Urinary bladder (tissue), 3 donors: ENCODE measurements at regions not wholly inside any gene's neighbourhood (a gene's known extent, or its start where the extent isn't known, plus 50 kb on each side); places are given as distances from the start of the nearest gene placed in this dataset.

ENCODE experiments used
- DNase-seq: peaks from one replicate; pipeline ENCODE4 v3.0.0-alpha.2; 2015; ENCODE audit errors: extremely low spot score
- H3K27ac ChIP-seq: one replicate; pipeline ENCODE4 v1.5.1; 2013; ENCODE audit warnings: low read depth, mild to moderate bottlenecking, moderate library complexity
- H3K36me3 ChIP-seq: one replicate; pipeline ENCODE4 v1.6.1; 2013; ENCODE audit warnings: mild to moderate bottlenecking, moderate library complexity; ENCODE audit not compliant: insufficient read depth
- H3K4me1 ChIP-seq: one replicate; pipeline ENCODE4 v1.6.1; 2013; ENCODE audit warnings: mild to moderate bottlenecking, moderate library complexity; ENCODE audit not compliant: insufficient read depth
- H3K4me3 ChIP-seq: one replicate; pipeline ENCODE4 v1.5.1; 2013; ENCODE audit warnings: low read depth, low read length
- WGBS: extraction: QIAGEN DNeasy Blood & Tissue Kit; methylation state at CpG from one replicate; pipeline ENCODE4 v1.1.7; 2013; 5-methylcytosine and 5-hydroxymethylcytosine counted together
- donor health status: healthy with polysubstance abuse.
- donor health status: healthy.

DNA sequence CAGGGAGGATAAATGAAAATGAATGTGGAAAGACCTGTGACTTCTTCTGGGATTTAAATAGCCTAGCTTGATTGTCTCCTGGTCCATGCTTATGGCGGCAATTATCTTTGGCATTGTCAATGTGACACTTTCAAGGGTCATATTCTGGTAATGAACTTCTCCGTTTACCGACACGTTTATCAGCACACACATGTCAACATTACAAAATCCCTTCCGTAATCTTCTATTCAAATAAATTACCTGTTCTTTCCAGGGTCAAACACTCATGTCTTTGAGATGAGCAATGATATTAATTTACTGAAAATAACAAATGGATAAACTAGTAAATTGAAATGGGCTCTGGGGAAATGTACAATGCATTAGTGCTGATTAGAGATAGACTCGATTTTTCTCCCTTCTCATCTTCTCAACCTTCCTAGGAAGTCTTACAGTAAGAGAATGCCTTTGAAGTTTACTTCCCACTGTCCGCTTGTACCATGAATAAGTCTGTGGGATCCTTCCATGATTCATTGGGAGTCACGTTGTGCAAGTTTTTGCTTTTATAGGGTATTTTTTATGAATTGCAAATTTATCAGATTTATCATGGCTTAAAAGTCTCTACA lies 646.3 kb upstream of the LRATD1 start:
- WGBS = 67% methylated on average over 8 of the region's 8 CpGs
- H3K4me3 ChIP-seq = no peak overlapping the region
- no peaks in the 10 kb centered on the region for H3K4me1 ChIP-seq
- H3K27ac ChIP-seq = no peak overlapping the region
- no peak for DNase-seq
- H3K36me3 ChIP-seq = no peaks in the 10 kb centered on the region

DNA sequence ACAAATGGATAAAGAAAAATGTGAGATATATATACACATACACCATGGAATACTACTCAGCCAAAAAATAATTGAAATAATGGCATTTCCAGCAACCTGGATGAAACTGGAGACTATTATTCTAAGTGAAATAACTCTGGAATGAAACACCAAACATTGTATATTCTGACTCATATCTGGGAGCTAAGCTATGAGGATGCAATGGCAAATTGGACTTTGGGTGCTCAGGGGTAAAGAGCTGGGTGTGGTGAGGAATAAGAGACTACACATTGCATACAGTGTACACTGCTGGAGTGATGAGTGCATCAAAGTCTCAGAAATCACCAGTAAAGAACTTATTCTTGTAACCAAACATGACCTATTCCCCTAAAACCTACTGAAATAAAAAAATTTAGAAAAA lies 636.0 kb upstream of the LRATD1 start:
- H3K36me3 ChIP-seq = no peaks in the 10 kb centered on the region
- H3K4me3 ChIP-seq = no peak overlapping the region
- no peaks in the 10 kb centered on the region for H3K4me1 ChIP-seq
- H3K27ac ChIP-seq = no peak overlapping the region
- DNase-seq = no peak

DNA sequence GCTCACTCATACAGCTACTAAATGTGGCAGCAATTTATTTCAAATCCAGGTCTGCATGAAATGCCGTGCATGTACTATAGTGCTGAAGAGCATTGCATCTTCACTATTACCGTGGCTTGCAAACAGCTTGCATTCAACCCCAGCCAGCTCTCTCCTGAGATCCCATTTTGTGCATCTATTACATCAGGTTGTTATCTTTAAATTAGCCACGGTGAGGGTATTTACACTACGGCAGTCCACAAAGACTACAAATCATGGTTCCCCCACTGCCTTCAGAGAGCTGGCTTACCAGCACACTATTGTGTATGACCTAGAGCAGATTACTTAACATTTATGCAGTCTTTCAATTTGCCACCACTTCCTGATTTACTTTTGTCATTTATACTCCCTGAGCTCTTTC lies 621.3 kb upstream of the LRATD1 start:
- WGBS = 80% methylated on average over 4 of the region's 4 CpGs
- Histone ChIP-seq H3K27ac (no peak overlapping the region), H3K4me3 (no peak overlapping the region), H3K4me1 (no peaks in the 10 kb centered on the region), H3K36me3 (no peaks in the 10 kb centered on the region)
- DNase-seq = no peak

DNA sequence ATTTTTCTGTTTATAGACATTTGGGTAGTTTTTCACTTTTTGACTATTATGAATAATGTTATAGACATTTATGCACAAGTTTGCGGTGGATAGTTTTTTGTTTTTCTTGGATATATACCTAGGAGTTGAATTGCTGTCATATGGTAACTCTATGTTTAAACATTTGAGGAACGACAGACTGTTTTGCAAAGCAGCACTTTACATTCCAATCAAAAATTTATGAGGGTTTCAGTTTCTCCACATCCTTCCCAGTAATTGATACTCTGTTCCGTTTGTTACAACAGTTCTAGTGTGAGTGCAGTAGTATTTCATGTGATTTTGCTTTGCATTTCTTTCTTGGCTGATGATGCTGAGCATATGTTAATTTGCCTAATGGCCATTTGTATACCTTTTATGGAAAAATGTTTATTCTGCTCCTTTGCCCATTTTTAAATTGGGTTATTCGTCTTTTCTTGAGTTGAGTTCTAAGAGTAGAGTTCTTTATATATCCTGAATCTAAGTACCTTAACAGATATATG lies 617.3 kb upstream of the LRATD1 start:
- DNase-seq = no peak
- Histone ChIP-seq H3K4me1 (no peaks in the 10 kb centered on the region), H3K36me3 (no peaks in the 10 kb centered on the region), H3K4me3 (no peak overlapping the region), H3K27ac (no peak overlapping the region)
- 54% methylated on average over 4 of the region's 4 CpGs for WGBS

DNA sequence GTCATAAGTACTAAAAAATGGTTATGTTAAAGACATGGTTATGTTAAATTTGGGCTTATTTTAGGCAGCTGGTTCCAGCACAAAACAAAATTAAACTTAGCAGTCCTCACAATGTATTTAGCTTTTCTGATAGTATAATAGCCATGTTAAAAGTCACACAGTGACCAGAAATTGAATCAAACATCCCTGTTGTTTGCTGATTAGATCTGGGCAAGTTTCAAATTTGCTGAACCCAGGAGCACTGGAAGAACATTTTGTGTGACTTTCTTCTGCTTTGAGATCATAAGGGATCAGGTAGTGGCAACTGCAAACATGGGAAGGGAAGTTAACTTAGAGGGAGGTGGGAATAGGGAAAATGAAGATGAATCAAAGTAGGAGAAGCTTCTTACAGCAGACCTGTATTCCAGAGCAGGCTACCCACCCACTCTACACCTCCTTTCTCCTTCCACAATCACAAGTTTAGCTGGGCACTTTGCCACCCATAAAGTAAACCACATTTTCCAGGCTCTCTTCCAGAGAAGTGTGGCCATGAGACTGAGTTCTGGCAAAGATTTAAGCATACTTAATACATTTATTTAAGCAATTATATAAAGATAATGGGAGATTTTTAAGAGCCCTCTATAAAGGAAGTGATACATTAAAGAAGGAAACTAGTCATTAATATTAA lies 616.1 kb upstream of the LRATD1 start:
- DNase-seq = no peak
- H3K27ac ChIP-seq = no peak overlapping the region
- no peaks in the 10 kb centered on the region for H3K36me3 ChIP-seq
- no peak overlapping the region for H3K4me3 ChIP-seq
- no peaks in the 10 kb centered on the region for H3K4me1 ChIP-seq

DNA sequence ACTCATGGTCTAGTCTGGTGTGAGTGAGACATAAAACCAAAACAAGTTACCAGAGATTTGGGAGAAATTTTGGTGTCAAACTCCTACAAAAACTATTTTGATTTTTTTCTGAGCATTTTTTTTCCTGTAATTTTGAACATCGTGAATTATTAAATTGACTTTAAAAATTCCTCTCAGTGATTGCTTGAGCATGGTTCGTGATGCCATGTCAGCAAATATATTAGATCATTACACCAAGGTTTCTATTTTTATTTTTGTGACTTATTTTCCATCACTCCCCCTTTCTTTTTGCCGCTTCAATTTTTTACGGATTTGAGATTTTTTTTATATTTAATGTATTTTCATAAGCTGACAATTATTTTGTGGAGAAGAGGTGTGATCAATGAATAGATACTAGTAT lies 613.9 kb upstream of the LRATD1 start:
- no peaks in the 10 kb centered on the region for H3K4me1 ChIP-seq
- DNase-seq = no peak
- H3K27ac ChIP-seq = no peak overlapping the region
- 91% methylated on average over 4 of the region's 4 CpGs for WGBS
- H3K4me3 ChIP-seq = no peak overlapping the region
- no peaks in the 10 kb centered on the region for H3K36me3 ChIP-seq

DNA sequence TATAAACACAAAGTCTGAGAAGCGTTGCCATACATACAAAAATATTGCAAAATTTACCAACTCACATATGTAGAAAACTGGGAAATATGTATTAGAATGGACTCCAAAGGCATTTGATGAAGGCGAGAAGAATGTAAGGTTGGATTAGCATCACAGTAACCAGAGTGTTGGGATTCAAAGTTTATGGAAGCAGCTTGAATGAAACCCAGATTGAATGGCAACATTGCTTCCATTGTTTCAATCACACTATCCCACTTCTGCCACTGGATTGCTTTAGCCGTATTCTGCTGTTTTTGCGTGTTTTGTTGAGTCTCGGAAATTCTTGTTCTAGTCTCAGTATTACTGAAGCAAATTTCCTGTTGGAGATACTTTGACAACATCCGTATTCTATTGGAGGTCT lies 609.0 kb upstream of the LRATD1 start:
- 90% methylated on average over 6 of the region's 6 CpGs for WGBS
- H3K4me3 ChIP-seq = no peak overlapping the region
- H3K36me3 ChIP-seq = no peaks in the 10 kb centered on the region
- H3K4me1 ChIP-seq = no peaks in the 10 kb centered on the region
- H3K27ac ChIP-seq = no peak overlapping the region
- DNase-seq = no peak

DNA sequence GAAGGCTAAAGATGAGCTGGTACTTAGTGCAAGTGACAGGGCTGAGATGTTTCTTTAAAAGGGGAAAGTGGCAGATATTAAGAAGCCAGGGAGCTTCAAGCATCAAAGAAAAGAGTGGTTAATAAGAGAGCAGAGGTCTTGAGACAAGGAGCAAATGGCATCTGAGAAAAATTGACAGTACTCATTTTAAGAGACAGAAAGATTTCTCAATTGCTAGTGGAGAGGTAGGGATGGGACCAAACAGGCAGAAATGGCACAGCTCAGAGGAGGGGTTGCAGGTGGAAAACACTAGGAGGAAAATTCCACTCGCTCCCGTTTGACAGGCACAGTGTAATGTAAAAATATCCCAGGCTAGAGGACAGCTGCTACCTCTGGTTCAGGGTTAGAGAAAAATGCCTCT lies 593.4 kb upstream of the LRATD1 start:
- Histone ChIP-seq H3K4me3 (no peak overlapping the region), H3K27ac (no peak overlapping the region), H3K36me3 (no peaks in the 10 kb centered on the region), H3K4me1 (no peaks in the 10 kb centered on the region)
- 48% methylated on average over 2 of the region's 2 CpGs for WGBS
- no peak for DNase-seq

DNA sequence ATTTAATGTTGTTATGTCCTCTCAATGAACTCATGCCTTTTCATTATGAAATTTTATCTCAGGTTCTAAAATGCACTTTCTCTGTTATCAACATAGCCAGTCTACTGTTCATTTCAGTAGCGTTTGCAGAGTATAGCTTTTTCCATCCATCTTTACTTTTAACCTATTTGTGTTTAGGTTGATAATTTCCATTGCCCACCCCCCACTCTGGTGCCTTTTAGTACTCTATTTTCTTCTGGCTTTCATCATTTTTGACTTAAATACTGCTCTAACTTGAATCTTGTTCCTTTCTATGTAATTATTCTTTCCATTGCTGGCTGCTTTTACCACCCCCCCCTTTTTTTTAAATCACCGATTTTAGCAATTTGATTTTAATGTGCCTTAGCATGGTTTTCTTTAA lies 585.0 kb upstream of the LRATD1 start:
- Histone ChIP-seq H3K36me3 (no peaks in the 10 kb centered on the region), H3K4me1 (no peaks in the 10 kb centered on the region), H3K27ac (no peak overlapping the region), H3K4me3 (no peak overlapping the region)
- WGBS = 70% methylated on average over 2 of the region's 2 CpGs
- DNase-seq = no peak

DNA sequence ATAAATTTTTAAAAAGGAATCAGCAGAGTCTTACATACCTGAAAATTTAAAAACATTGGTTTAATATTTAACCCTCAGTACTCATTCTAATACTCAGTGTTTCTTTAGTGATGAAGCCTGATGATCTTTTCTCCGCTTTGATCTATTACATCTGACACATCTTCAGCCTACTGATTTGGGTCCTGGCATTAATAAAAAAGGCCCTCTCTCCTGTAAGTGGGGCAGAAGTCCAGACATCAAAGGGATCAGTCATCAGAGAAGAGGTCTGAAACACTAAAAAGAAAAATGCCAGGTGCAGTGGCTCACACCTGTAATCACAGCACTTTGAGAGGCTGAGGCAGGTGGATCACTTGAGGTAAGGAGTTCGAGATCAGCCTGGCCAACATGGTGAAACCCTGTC lies 581.1 kb upstream of the LRATD1 start:
- Histone ChIP-seq H3K4me3 (no peak overlapping the region), H3K36me3 (no peaks in the 10 kb centered on the region), H3K4me1 (no peaks in the 10 kb centered on the region), H3K27ac (no peak overlapping the region)
- WGBS = 86% methylated on average over 2 of the region's 2 CpGs
- no peak for DNase-seq

DNA sequence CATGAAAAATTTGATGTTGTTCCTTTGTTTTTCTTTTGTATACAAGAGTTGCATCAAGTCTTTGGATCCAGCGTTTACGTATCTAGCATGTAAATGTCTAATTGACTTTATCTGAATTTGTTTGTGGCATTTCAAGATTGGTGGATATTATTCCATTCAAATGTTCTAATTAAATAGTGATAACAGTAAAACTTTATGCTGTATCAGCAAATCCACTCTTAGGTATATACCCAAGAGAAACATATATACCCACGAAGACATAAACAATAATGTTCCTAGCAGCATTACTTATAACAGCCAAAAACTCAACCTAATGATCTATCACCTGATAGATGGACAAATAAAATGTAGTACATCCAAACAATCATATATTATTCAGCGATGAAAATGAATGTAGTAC lies 579.4 kb upstream of the LRATD1 start:
- WGBS = 91% methylated on average over 4 of the region's 4 CpGs
- no peak for DNase-seq
- H3K4me3 ChIP-seq = no peak overlapping the region
- no peaks in the 10 kb centered on the region for H3K4me1 ChIP-seq
- H3K36me3 ChIP-seq = no peaks in the 10 kb centered on the region
- no peak overlapping the region for H3K27ac ChIP-seq

DNA sequence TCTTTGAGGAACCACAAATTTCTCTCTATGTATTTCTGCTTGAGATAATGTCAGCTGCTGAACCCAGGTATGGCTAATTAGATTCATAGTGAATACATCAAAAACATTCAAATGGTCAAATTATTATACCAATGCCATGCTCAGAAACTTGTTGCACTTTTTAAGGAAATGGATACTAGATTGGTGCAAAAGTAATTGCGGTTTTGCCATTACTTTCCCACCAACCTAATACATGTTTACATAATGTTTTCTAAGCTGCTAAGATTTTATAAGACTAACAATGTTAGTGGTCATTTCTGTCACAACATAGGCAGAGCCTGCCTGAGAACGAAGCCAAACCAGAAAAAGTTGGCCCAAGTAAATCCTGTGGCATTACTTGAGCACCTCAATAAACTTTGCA lies 568.2 kb upstream of the LRATD1 start:
- Histone ChIP-seq H3K4me1 (no peaks in the 10 kb centered on the region), H3K36me3 (no peaks in the 10 kb centered on the region), H3K4me3 (no peak overlapping the region), H3K27ac (no peak overlapping the region)
- DNase-seq = no peak
- WGBS = 72% methylated on average over 2 of the region's 2 CpGs

DNA sequence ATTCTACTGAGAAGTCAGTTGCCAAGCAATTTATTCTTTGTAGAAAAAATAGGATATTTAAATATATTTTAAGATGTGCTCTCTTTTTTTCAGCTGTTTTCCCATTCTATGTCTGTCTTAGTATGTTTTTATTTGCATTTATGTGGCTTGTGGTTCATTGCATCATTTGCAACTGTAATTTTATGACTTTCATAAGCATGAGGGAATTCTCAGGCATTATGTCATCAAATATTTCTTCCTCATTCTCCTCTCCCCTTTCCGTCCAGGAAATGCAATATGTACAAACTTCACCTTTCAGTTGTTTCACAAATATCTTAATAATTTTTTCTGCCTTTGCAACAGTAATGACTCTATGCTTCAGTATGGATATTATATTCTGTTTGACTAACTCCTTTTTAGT lies 560.2 kb upstream of the LRATD1 start:
- no peak overlapping the region for H3K27ac ChIP-seq
- 58% methylated on average over 1 of the region's 1 CpG for WGBS
- no peak for DNase-seq
- H3K4me1 ChIP-seq = no peaks in the 10 kb centered on the region
- H3K4me3 ChIP-seq = no peak overlapping the region
- no peaks in the 10 kb centered on the region for H3K36me3 ChIP-seq

DNA sequence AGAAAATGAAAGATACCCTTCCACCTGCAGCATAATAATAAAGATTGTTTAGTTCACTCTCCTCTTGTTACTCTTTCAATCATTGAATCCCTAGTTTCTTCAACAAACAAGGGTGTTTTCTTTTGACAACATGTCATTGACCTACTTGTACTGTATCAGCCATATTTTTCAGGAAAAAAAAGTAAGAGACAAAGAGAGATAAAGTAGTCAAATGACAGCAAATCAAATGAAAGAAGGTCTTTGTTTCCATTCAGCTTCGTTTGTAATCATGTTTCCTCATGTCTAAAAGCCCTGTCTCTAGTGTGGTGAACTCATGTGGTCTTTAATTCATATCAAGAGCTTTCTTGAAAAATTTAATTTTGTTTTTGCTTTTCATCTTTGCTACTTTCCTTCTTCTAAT lies 557.8 kb upstream of the LRATD1 start:
- no peaks in the 10 kb centered on the region for H3K36me3 ChIP-seq
- H3K4me3 ChIP-seq = no peak overlapping the region
- no peak for DNase-seq
- no peaks in the 10 kb centered on the region for H3K4me1 ChIP-seq
- H3K27ac ChIP-seq = no peak overlapping the region
- 42% methylated on average over 1 of the region's 1 CpG for WGBS

DNA sequence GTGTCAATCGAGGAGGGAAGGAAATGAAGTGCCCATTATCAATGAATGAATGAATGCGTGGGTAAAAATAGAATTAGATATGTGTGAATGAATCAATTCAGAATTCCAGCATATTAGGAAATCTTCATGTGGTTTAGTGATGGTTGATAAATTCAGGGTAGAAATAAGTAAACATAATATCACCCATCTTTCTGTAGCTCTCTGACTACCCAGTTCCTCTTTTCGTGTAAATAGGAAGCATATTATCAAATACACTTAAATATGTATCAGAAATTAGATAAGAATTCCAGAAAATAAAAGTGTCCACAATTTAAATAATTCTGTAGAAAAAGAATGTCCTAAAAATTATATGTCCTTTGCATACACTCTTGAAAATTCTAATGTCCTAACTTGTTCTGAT lies 552.9 kb upstream of the LRATD1 start:
- WGBS = 80% methylated on average over 3 of the region's 3 CpGs
- Histone ChIP-seq H3K4me1 (no peaks in the 10 kb centered on the region), H3K36me3 (no peaks in the 10 kb centered on the region), H3K4me3 (no peak overlapping the region), H3K27ac (no peak overlapping the region)
- no peak for DNase-seq
